Activated naive CD4-positive, alpha-beta T cell treated with anti-CD3 and anti-CD28 coated beads, Interleukin-2, amount 10 ng/mL, durations not matched to agents 7 days and 5 days (primary cell): ENCODE measurements at regions not wholly inside any gene's neighbourhood (a gene's known extent, or its start where the extent isn't known, plus 50 kb on each side); places are given as distances from the start of the nearest gene placed in this dataset.

Experiments
- CTCF ChIA-PET: fragments of 350-600 bp; sonication (Branson Sonifier 250); formaldehyde crosslinking; loops from one replicate; lab custom pipeline; 2021; ENCODE audit warnings: antibody characterized with exemption; lab: Charles Lee
- DNase-seq: peaks from one replicate; pipeline ENCODE4 v3.0.0-alpha.2; 2020
- H3K27ac Mint-ChIP-seq: one replicate; pipeline ENCODE4 v1.8.0; 2021; ENCODE audit warnings: mild to moderate bottlenecking, moderate library complexity, mixed read lengths
- H3K27me3 Mint-ChIP-seq: one replicate; pipeline ENCODE4 v1.8.0; 2021; ENCODE audit warnings: mild to moderate bottlenecking, mixed read lengths
- H3K36me3 Mint-ChIP-seq: one replicate; pipeline ENCODE4 v1.8.0; 2021; ENCODE audit warnings: mixed read lengths
- H3K4me1 Mint-ChIP-seq: one replicate; pipeline ENCODE4 v1.8.0; 2021; ENCODE audit warnings: mixed read lengths
- H3K4me3 Mint-ChIP-seq: one replicate; pipeline ENCODE4 v1.8.0; 2021; ENCODE audit warnings: mild to moderate bottlenecking, moderate library complexity, mixed read lengths
- H3K9me3 Mint-ChIP-seq: one replicate; pipeline ENCODE4 v1.8.0; 2021; ENCODE audit warnings: mixed read lengths

GRCh38 chr1:163824490-163824889 lies 502.7 kb downstream of the NUF2 start:
- no peaks in the 10 kb centered on the region for H3K4me1 Mint-ChIP-seq
- H3K27me3 Mint-ChIP-seq: no peaks in the 10 kb centered on the region
- H3K9me3 Mint-ChIP-seq: no peaks in the 10 kb centered on the region
- CTCF ChIA-PET: no interaction called here
- H3K27ac Mint-ChIP-seq: no peak overlapping the region
- no peak overlapping the region for H3K4me3 Mint-ChIP-seq
- DNase-seq: no peak
- no peaks in the 10 kb centered on the region for H3K36me3 Mint-ChIP-seq

- CTCF ChIA-PET: no interaction called here
- Mint-ChIP-seq H3K27me3 (no peaks in the 10 kb centered on the region), H3K9me3 (no peaks in the 10 kb centered on the region), H3K4me3 (no peak overlapping the region), H3K4me1 (no peaks in the 10 kb centered on the region), H3K27ac (no peak overlapping the region), H3K36me3 (no peaks in the 10 kb centered on the region)
- DNase-seq: no peak
Observed at GRCh38 chr1:163826500-163826899, 504.7 kb downstream of the NUF2 start.

- no peak overlapping the region for H3K27ac Mint-ChIP-seq
- H3K4me3 Mint-ChIP-seq: no peak overlapping the region
- no peaks in the 10 kb centered on the region for H3K27me3 Mint-ChIP-seq
- H3K9me3 Mint-ChIP-seq: no peaks in the 10 kb centered on the region
- H3K4me1 Mint-ChIP-seq: no peaks in the 10 kb centered on the region
- no peaks in the 10 kb centered on the region for H3K36me3 Mint-ChIP-seq
- DNase-seq: no peak
- CTCF ChIA-PET: no interaction called here
Observed at GRCh38 chr1:163834778-163835177, 513.0 kb downstream of the NUF2 start.

- CTCF ChIA-PET: no interaction called here
Observed at GRCh38 chr1:163836481-163836880, 514.7 kb downstream of the NUF2 start.

GRCh38 chr1:163837206-163837605 lies 515.5 kb downstream of the NUF2 start:
- no peak overlapping the region for H3K4me3 Mint-ChIP-seq
- H3K36me3 Mint-ChIP-seq: no peaks in the 10 kb centered on the region
- no peaks in the 10 kb centered on the region for H3K27me3 Mint-ChIP-seq
- peaks cover 2% of the 10 kb centered on the region for H3K9me3 Mint-ChIP-seq
- H3K4me1 Mint-ChIP-seq: no peaks in the 10 kb centered on the region
- DNase-seq: no peak
- CTCF ChIA-PET: no interaction called here
- no peak overlapping the region for H3K27ac Mint-ChIP-seq

More at GRCh38 chr1:163836481-163836880, 514.7 kb downstream of the NUF2 start:
- DNase-seq: no peak
- no peaks in the 10 kb centered on the region for H3K9me3 Mint-ChIP-seq
- no peaks in the 10 kb centered on the region for H3K27me3 Mint-ChIP-seq
- no peak overlapping the region for H3K4me3 Mint-ChIP-seq
- no peaks in the 10 kb centered on the region for H3K36me3 Mint-ChIP-seq
- no peaks in the 10 kb centered on the region for H3K4me1 Mint-ChIP-seq
- H3K27ac Mint-ChIP-seq: no peak overlapping the region

GRCh38 chr1:163842571-163842970 lies 520.8 kb downstream of the NUF2 start:
- CTCF ChIA-PET: no interaction called here
- no peaks in the 10 kb centered on the region for H3K4me1 Mint-ChIP-seq
- no peak overlapping the region for H3K4me3 Mint-ChIP-seq
- no peak overlapping the region for H3K27ac Mint-ChIP-seq
- DNase-seq: no peak
- H3K27me3 Mint-ChIP-seq: no peaks in the 10 kb centered on the region
- peaks cover 2% of the 10 kb centered on the region for H3K9me3 Mint-ChIP-seq
- no peaks in the 10 kb centered on the region for H3K36me3 Mint-ChIP-seq

GRCh38 chr1:163844459-163844858 lies 522.7 kb downstream of the NUF2 start:
- no peak overlapping the region for H3K4me3 Mint-ChIP-seq
- H3K27ac Mint-ChIP-seq: no peak overlapping the region
- no peaks in the 10 kb centered on the region for H3K27me3 Mint-ChIP-seq
- no peaks in the 10 kb centered on the region for H3K36me3 Mint-ChIP-seq
- DNase-seq: no peak
- CTCF ChIA-PET: no interaction called here
- no peaks in the 10 kb centered on the region for H3K4me1 Mint-ChIP-seq
- peaks cover 5% of the 10 kb centered on the region for H3K9me3 Mint-ChIP-seq

GRCh38 chr1:163845279-163845678 lies 523.5 kb downstream of the NUF2 start:
- H3K27ac Mint-ChIP-seq: no peak overlapping the region
- CTCF ChIA-PET: no interaction called here
- DNase-seq: no peak
- H3K27me3 Mint-ChIP-seq: no peaks in the 10 kb centered on the region
- H3K9me3 Mint-ChIP-seq: peaks cover 5% of the 10 kb centered on the region
- no peak overlapping the region for H3K4me3 Mint-ChIP-seq
- no peaks in the 10 kb centered on the region for H3K4me1 Mint-ChIP-seq
- H3K36me3 Mint-ChIP-seq: no peaks in the 10 kb centered on the region

GRCh38 chr1:163863731-163864130 lies 542.0 kb downstream of the NUF2 start:
- Mint-ChIP-seq H3K36me3 (no peaks in the 10 kb centered on the region), H3K9me3 (peaks cover 2% of the 10 kb centered on the region), H3K4me1 (no peaks in the 10 kb centered on the region), H3K4me3 (no peak overlapping the region), H3K27me3 (no peaks in the 10 kb centered on the region), H3K27ac (no peak overlapping the region)
- DNase-seq: no peak
- CTCF ChIA-PET: no interaction called here

- Mint-ChIP-seq H3K27ac (no peak overlapping the region), H3K36me3 (no peaks in the 10 kb centered on the region), H3K4me1 (no peaks in the 10 kb centered on the region), H3K27me3 (no peaks in the 10 kb centered on the region), H3K4me3 (no peak overlapping the region), H3K9me3 (peaks cover 2% of the 10 kb centered on the region)
- CTCF ChIA-PET: no interaction called here
- DNase-seq: no peak
Observed at GRCh38 chr1:163864207-163864606, 542.5 kb downstream of the NUF2 start.

- H3K4me1 Mint-ChIP-seq: no peaks in the 10 kb centered on the region
- CTCF ChIA-PET: no interaction called here
- H3K27ac Mint-ChIP-seq: no peak overlapping the region
- H3K27me3 Mint-ChIP-seq: no peaks in the 10 kb centered on the region
- H3K36me3 Mint-ChIP-seq: no peaks in the 10 kb centered on the region
- no peak for DNase-seq
- peaks cover 6% of the 10 kb centered on the region for H3K9me3 Mint-ChIP-seq
- no peak overlapping the region for H3K4me3 Mint-ChIP-seq
Observed at GRCh38 chr1:163866564-163866963, 544.8 kb downstream of the NUF2 start.

GRCh38 chr1:163870666-163871065 lies 548.9 kb downstream of the NUF2 start:
- Mint-ChIP-seq H3K27me3 (no peaks in the 10 kb centered on the region), H3K27ac (no peak overlapping the region), H3K36me3 (no peaks in the 10 kb centered on the region), H3K9me3 (peaks cover 8% of the 10 kb centered on the region), H3K4me3 (no peak overlapping the region), H3K4me1 (no peaks in the 10 kb centered on the region)
- DNase-seq: no peak
- CTCF ChIA-PET: no interaction called here

GRCh38 chr1:163872067-163872466 lies 550.3 kb downstream of the NUF2 start:
- CTCF ChIA-PET: no interaction called here
- H3K4me3 Mint-ChIP-seq: no peak overlapping the region
- H3K36me3 Mint-ChIP-seq: no peaks in the 10 kb centered on the region
- H3K27ac Mint-ChIP-seq: no peak overlapping the region
- no peaks in the 10 kb centered on the region for H3K27me3 Mint-ChIP-seq
- peaks cover 8% of the 10 kb centered on the region for H3K9me3 Mint-ChIP-seq
- DNase-seq: no peak
- H3K4me1 Mint-ChIP-seq: no peaks in the 10 kb centered on the region

- CTCF ChIA-PET: no interaction called here
- Mint-ChIP-seq H3K4me1 (no peaks in the 10 kb centered on the region), H3K27ac (no peak overlapping the region), H3K9me3 (peaks cover 8% of the 10 kb centered on the region), H3K36me3 (no peaks in the 10 kb centered on the region), H3K27me3 (no peaks in the 10 kb centered on the region), H3K4me3 (no peak overlapping the region)
- no peak for DNase-seq
Observed at GRCh38 chr1:163874070-163874469, 552.3 kb downstream of the NUF2 start.

- CTCF ChIA-PET: interaction anchor here (0.6 kb wide), 1 partner anchor 284 kb away, joined by 3 read pairs; no protein-coding TSS in a partner anchor
- Mint-ChIP-seq H3K36me3 (no peaks in the 10 kb centered on the region), H3K27ac (no peak overlapping the region), H3K27me3 (no peaks in the 10 kb centered on the region), H3K9me3 (peaks cover 6% of the 10 kb centered on the region), H3K4me1 (no peaks in the 10 kb centered on the region), H3K4me3 (no peak overlapping the region)
- DNase-seq: no peak
Observed at GRCh38 chr1:163875200-163875926, 553.6 kb downstream of the NUF2 start.
